H1 (cell line): ENCODE measurements at regions not wholly inside any gene's neighbourhood (a gene's known extent, or its start where the extent isn't known, plus 50 kb on each side); places are given as distances from the start of the nearest gene placed in this dataset.
A peak's percentile ranks its signal among the peaks of the same experiment; 100 is the strongest.

Experiments
- CTCF ChIA-PET: fragments of 300-600 bp; sonication (Branson Sonifier 250); formaldehyde crosslinking; loops from one replicate; lab custom pipeline; 2021; ENCODE audit not compliant: partially characterized antibody; lab: Charles Lee
- POLR2A ChIA-PET: fragments of 300-600 bp; sonication (Branson Sonifier 250); formaldehyde crosslinking; loops from one replicate; lab custom pipeline; 2021; ENCODE audit warnings: inconsistent platforms; ENCODE audit not compliant: partially characterized antibody; lab: Charles Lee
- DNase-seq, 2 experiments: peaks; one replicate each; pipeline versions ENCODE4 v3.0.0 to v3.0.0-alpha.2; 2010 to 2022; ENCODE audit warnings: low spot score in 2 of 2, low read depth in 1 of 2, mixed read lengths in 1 of 2
- FAIRE-seq: peaks from 2 replicates; lab custom pipeline; 2011; peaks lifted over from hg19 to GRCh38; lab: Jason Lieb, UNC
- H2AFZ ChIP-seq: 2 replicates; pipeline ENCODE4 v1.8.1; 2012; ENCODE audit warnings: low read length, inconsistent platforms
- H2AK5ac ChIP-seq: 2 replicates; pipeline ENCODE4 v1.6.1; 2013; ENCODE audit warnings: low read depth, low read length
- H2BK120ac ChIP-seq: replicated peaks from 2 replicates; pipeline ENCODE3; 2013; ENCODE audit warnings: low read depth, low read length, inconsistent platforms
- H2BK12ac ChIP-seq: 2 replicates; pipeline ENCODE4 v1.6.1; 2013; ENCODE audit warnings: low read depth, low read length
- H2BK15ac ChIP-seq: 2 replicates; pipeline ENCODE4 v1.6.1; 2013; ENCODE audit warnings: low read length
- H2BK20ac ChIP-seq: 2 replicates; pipeline ENCODE4 v1.6.1; 2013; ENCODE audit warnings: low read length
- H2BK5ac ChIP-seq: 2 replicates; pipeline ENCODE4 v1.6.1; 2013; ENCODE audit warnings: low read depth, low read length
- H3K14ac ChIP-seq: 2 replicates; pipeline ENCODE4 v1.6.1; 2013; ENCODE audit warnings: inconsistent platforms; ENCODE audit not compliant: insufficient read length
- H3K18ac ChIP-seq: 2 replicates; pipeline ENCODE4 v1.6.1; 2013; ENCODE audit warnings: low read length; ENCODE audit errors: extremely low read depth
- H3K23ac ChIP-seq: 2 replicates; pipeline ENCODE4 v1.6.1; 2013; ENCODE audit warnings: inconsistent platforms; ENCODE audit not compliant: insufficient read length
- H3K23me2 ChIP-seq: 2 replicates; pipeline ENCODE4 v1.6.1; 2013; ENCODE audit warnings: low read depth, low read length
- H3K27ac ChIP-seq: 2 replicates; pipeline ENCODE4 v1.6.1; 2011; ENCODE audit warnings: low read depth, low read length, inconsistent platforms
- H3K27me3 ChIP-seq, 4 experiments: replicated peaks in 1 of 4; 1 replicate in 1 of 4; 2 replicates in 3 of 4; pipeline versions ENCODE4 v1.6.1 to v1.8.1; 2011 to 2013; ENCODE audit warnings: low read length in 3 of 4, mild to moderate bottlenecking in 3 of 4, inconsistent platforms in 2 of 4, mixed read lengths in 2 of 4, moderate library complexity in 1 of 4; ENCODE audit not compliant: control insufficient read depth in 3 of 4, insufficient read depth in 3 of 4; ENCODE audit errors: extremely low read depth in 1 of 4
- H3K36me3 ChIP-seq, 4 experiments: 2 replicates each; pipeline versions ENCODE4 v1.6.1 to v1.8.1; 2011 to 2013; ENCODE audit warnings: mild to moderate bottlenecking in 4 of 4, low read length in 3 of 4, moderate library complexity in 2 of 4, control low read depth in 1 of 4, inconsistent platforms in 1 of 4; ENCODE audit not compliant: insufficient read depth in 4 of 4, control insufficient read depth in 2 of 4
- H3K4ac ChIP-seq: replicated peaks from 2 replicates; pipeline ENCODE3; 2013; ENCODE audit warnings: low read length, low read depth, mixed read lengths, inconsistent platforms; ENCODE audit not compliant: insufficient read length
- H3K4me1 ChIP-seq, 4 experiments: replicated peaks in 1 of 4; 1 replicate in 1 of 4; 2 replicates in 3 of 4; pipeline versions ENCODE4 v1.6.1 to v1.8.1; 2011 to 2013; ENCODE audit warnings: low read length in 3 of 4, inconsistent platforms in 2 of 4, mixed read lengths in 1 of 4; ENCODE audit not compliant: insufficient read depth in 4 of 4, control insufficient read depth in 3 of 4
- H3K4me2 ChIP-seq, 2 experiments: 2 replicates each; pipeline versions ENCODE4 v1.6.1 to v1.8.1; 2011 to 2013; ENCODE audit warnings: low read depth in 2 of 2, low read length in 2 of 2, control low read depth in 1 of 2, inconsistent platforms in 1 of 2, mild to moderate bottlenecking in 1 of 2; ENCODE audit not compliant: insufficient read depth in 1 of 2
- H3K4me3 ChIP-seq, 4 experiments: fragments of 200-600, 300-600 bp in 1 of 4; sonication (generic), shearing (Covaris generic), sonication (Bioruptor Twin) in 1 of 4; 2 replicates each; pipeline versions ENCODE4 v1.5.1 to v1.8.1; 2011 to 2016; ENCODE audit warnings: low read length in 4 of 4, low read depth in 3 of 4, control low read depth in 2 of 4, inconsistent platforms in 2 of 4, mild to moderate bottlenecking in 2 of 4, mixed read lengths in 1 of 4, moderate library complexity in 1 of 4; ENCODE audit not compliant: insufficient read depth in 2 of 4; ENCODE audit errors: extremely low read depth in 1 of 4
- H3K56ac ChIP-seq: replicated peaks from 2 replicates; pipeline ENCODE3; 2013; ENCODE audit warnings: low read depth, mild to moderate bottlenecking, mixed read lengths, low read length, inconsistent platforms; ENCODE audit not compliant: insufficient read length
- H3K79me1 ChIP-seq: 2 replicates; pipeline ENCODE4 v1.6.1; 2013; ENCODE audit warnings: low read depth, low read length, control low read depth
- H3K79me2 ChIP-seq, 2 experiments: 2 replicates each; pipeline versions ENCODE4 v1.6.1 to v1.8.1; 2012 to 2013; ENCODE audit warnings: low read length in 2 of 2, mild to moderate bottlenecking in 2 of 2, inconsistent platforms in 1 of 2; ENCODE audit not compliant: insufficient read depth in 2 of 2, control insufficient read depth in 1 of 2
- H3K9ac ChIP-seq, 4 experiments: replicated peaks in 1 of 4; 1 replicate in 1 of 4; 2 replicates in 3 of 4; pipeline versions ENCODE4 v1.6.1 to v1.8.1; 2011 to 2013; ENCODE audit warnings: low read depth in 3 of 4, low read length in 3 of 4, control low read depth in 2 of 4, mild to moderate bottlenecking in 2 of 4, moderate library complexity in 2 of 4, inconsistent platforms in 1 of 4; ENCODE audit errors: extremely low read depth in 1 of 4
- H3K9me3 ChIP-seq, 2 experiments: 2 replicates each; pipeline versions ENCODE4 v1.6.1 to v1.8.1; 2012 to 2013; ENCODE audit warnings: mild to moderate bottlenecking in 2 of 2, moderate library complexity in 2 of 2, control low read depth in 1 of 2, inconsistent platforms in 1 of 2, low read depth in 1 of 2, low read length in 1 of 2, mixed read lengths in 1 of 2; ENCODE audit not compliant: insufficient read depth in 2 of 2
- H4K20me1 ChIP-seq, 2 experiments: replicated peaks in 1 of 2; 2 replicates each; pipeline versions ENCODE3 to v1.8.1; 2011 to 2013; ENCODE audit warnings: inconsistent platforms in 2 of 2, low read length in 2 of 2, mild to moderate bottlenecking in 1 of 2; ENCODE audit not compliant: insufficient read depth in 2 of 2, control insufficient read depth in 1 of 2
- H4K5ac ChIP-seq: 2 replicates; pipeline ENCODE4 v1.6.1; 2013; ENCODE audit warnings: low read length, low read depth, mixed read lengths, inconsistent platforms; ENCODE audit not compliant: insufficient read length
- H4K8ac ChIP-seq: 2 replicates; pipeline ENCODE4 v1.8.0; 2013; ENCODE audit warnings: mild to moderate bottlenecking, moderate library complexity, low read length, inconsistent platforms; ENCODE audit not compliant: insufficient read depth; ENCODE audit errors: extremely low read depth
- H4K91ac ChIP-seq: replicated peaks from 2 replicates; pipeline ENCODE3; 2013; ENCODE audit warnings: low read length, mixed read lengths, inconsistent platforms; ENCODE audit not compliant: insufficient read length
- EGR1 ChIP-seq: IDR thresholded peaks from 2 replicates; pipeline ENCODE4 v1.6.1; 2011; ENCODE audit warnings: low read depth, low read length, borderline replicate concordance
- HDAC2 ChIP-seq, 2 experiments: fragments of 300-600 bp in 1 of 2; sonication (generic) in 1 of 2; IDR thresholded peaks; 2 replicates each; pipeline ENCODE4 v1.6.1; 2011 to 2012; ENCODE audit warnings: low read depth in 2 of 2, low read length in 2 of 2, mild to moderate bottlenecking in 2 of 2, moderate library complexity in 2 of 2, borderline replicate concordance in 1 of 2, inconsistent platforms in 1 of 2
- NANOG ChIP-seq: IDR thresholded peaks from 2 replicates; pipeline ENCODE4 v1.6.1; 2011; ENCODE audit warnings: low read length, low read depth, mild to moderate bottlenecking, inconsistent platforms; ENCODE audit not compliant: insufficient read depth, poor library complexity, severe bottlenecking
- RBBP5 ChIP-seq: IDR thresholded peaks from 2 replicates; pipeline ENCODE4 v1.7.1; 2012; ENCODE audit warnings: low read depth, mild to moderate bottlenecking, inconsistent platforms, low read length, moderate library complexity, borderline replicate concordance
- SIRT6 ChIP-seq: IDR thresholded peaks from one replicate; pipeline ENCODE4 v1.7.1; 2012; ENCODE audit warnings: low read length, inconsistent platforms
- SIX5 ChIP-seq: IDR thresholded peaks from 2 replicates; pipeline ENCODE4 v1.6.1; 2011; ENCODE audit warnings: mild to moderate bottlenecking, low read depth, low read length
- SP2 ChIP-seq: IDR thresholded peaks from 2 replicates; pipeline ENCODE4 v1.6.1; 2012; ENCODE audit warnings: mild to moderate bottlenecking, low read length, inconsistent platforms
- TBP ChIP-seq: IDR thresholded peaks from 2 replicates; pipeline ENCODE4 v1.6.1; 2011; ENCODE audit warnings: low read depth, low read length, improper control_type of control experiment
- YY1 ChIP-seq: IDR thresholded peaks from 2 replicates; pipeline ENCODE4 v1.6.1; 2011; ENCODE audit warnings: low read depth, mild to moderate bottlenecking, low read length
- ZNF274 ChIP-seq: IDR thresholded peaks from 2 replicates; pipeline ENCODE4 v1.7.0; 2012; ENCODE audit warnings: low read length, borderline replicate concordance; ENCODE audit errors: extremely low read depth
- WGBS, 2 experiments: shearing (Covaris generic) in 1 of 2; methylation state at CpG; one replicate each; pipeline versions ENCODE4 v1.1.6 to v1.1.7; 2013 to 2015; ENCODE audit warnings: low lambda C conversion rate in 2 of 2, mixed read lengths in 2 of 2, inconsistent platforms in 1 of 2, low coverage in 1 of 2, missing lambda C conversion rate in 1 of 2; ENCODE audit not compliant: insufficient replicate concordance in 2 of 2, insufficient coverage in 1 of 2, insufficient read length in 1 of 2; ENCODE audit errors: extremely low coverage in 1 of 2, missing lambda C conversion rate in 1 of 2; 5-methylcytosine and 5-hydroxymethylcytosine counted together
- TF ChIP-seq, protein P1 (sequence below), 3 experiments: IDR thresholded peaks; 1 replicate in 2 of 3; 2 replicates in 1 of 3; pipeline versions ENCODE4 v1.5.1 to v1.6.1; 2011; ENCODE audit warnings: low read length in 3 of 3, mild to moderate bottlenecking in 3 of 3, inconsistent platforms in 2 of 3, low read depth in 1 of 3, moderate library complexity in 1 of 3; ENCODE audit not compliant: insufficient read depth in 1 of 3; ENCODE audit errors: control extremely low read depth in 1 of 3

DNA sequence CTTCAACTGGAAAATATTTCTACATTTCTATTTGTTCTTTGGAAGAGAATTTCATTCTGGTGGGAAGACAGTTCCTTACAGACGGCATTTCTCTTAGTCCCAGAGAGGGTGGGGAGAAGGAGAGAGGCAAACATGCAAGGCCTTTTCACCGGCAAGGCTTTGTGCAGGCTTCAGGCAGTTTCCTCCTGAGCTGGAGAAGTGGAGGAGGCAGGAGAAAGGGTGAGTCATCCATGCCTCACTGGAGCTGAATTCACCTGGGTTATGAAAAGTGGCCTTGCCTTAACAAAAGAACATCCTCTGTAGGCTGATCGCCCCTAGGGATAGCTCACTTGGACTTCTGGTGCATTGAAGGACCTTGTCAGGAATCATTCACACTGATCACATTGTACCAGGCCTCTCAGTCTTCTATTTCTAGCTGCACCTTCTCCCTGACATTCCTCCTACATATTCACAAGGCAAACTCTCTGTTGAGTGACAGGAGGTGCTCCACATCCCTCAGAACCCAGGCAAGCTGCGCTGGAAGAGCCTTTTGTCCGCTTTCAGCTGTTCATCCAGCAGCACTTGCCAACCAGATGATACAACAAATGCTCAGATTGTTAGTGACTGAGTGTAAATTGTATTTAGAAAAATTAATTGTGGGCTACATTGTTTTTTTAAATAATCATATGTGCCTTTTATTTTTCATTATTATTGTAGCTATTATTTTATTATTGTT lies 796.1 kb downstream of the DCDC2C start:
- Histone ChIP-seq H3K4me1 (no peaks in the 10 kb centered on the region), H4K20me1 (no peaks in the 10 kb centered on the region), H4K5ac (no peak overlapping the region), H3K4me2 (no peak overlapping the region), H3K14ac (no peak overlapping the region), H3K79me2 (no peaks in the 10 kb centered on the region), H3K79me1 (no peaks in the 10 kb centered on the region), H3K4me3 (no peak overlapping the region), H3K23ac (no peak overlapping the region), H2AK5ac (no peak overlapping the region), H2BK12ac (no peak overlapping the region), H3K27me3 (no peaks in the 10 kb centered on the region), H2BK15ac (no peak overlapping the region), H3K4ac (no peak overlapping the region), H2AFZ (peak overlapping the region; percentile 71; the same call in 1 of the 2 replicates), H3K18ac (no peak overlapping the region), H3K9ac (no peak overlapping the region), H3K9me3 (no peaks in the 10 kb centered on the region), H3K36me3 (no peaks in the 10 kb centered on the region), H2BK5ac (no peak overlapping the region), H2BK120ac (no peak overlapping the region), H4K8ac (no peak overlapping the region), H4K91ac (no peak overlapping the region), H3K23me2 (no peaks in the 10 kb centered on the region), H2BK20ac (no peak overlapping the region), H3K56ac (no peak overlapping the region), H3K27ac (no peak overlapping the region)
- DNase-seq: peak in 1 of 2 experiments; percentile 19
- CTCF ChIA-PET: no interaction called here
- WGBS, 2 experiments: 98% methylated on average over 5 of the region's 5 CpGs; no CpG with 5 or more reads in 1 of the 2 experiments
- POLR2A ChIA-PET: no interaction called here
- no peak for FAIRE-seq
- TF ChIP-seq, protein P1, sequence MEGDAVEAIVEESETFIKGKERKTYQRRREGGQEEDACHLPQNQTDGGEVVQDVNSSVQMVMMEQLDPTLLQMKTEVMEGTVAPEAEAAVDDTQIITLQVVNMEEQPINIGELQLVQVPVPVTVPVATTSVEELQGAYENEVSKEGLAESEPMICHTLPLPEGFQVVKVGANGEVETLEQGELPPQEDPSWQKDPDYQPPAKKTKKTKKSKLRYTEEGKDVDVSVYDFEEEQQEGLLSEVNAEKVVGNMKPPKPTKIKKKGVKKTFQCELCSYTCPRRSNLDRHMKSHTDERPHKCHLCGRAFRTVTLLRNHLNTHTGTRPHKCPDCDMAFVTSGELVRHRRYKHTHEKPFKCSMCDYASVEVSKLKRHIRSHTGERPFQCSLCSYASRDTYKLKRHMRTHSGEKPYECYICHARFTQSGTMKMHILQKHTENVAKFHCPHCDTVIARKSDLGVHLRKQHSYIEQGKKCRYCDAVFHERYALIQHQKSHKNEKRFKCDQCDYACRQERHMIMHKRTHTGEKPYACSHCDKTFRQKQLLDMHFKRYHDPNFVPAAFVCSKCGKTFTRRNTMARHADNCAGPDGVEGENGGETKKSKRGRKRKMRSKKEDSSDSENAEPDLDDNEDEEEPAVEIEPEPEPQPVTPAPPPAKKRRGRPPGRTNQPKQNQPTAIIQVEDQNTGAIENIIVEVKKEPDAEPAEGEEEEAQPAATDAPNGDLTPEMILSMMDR (IDR thresholded peaks at IDR 0.05; ENCODE audit: control extremely low read depth in 1 of 3, insufficient read depth in 1 of 3, low read depth in 1 of 3, low read length in 3 of 3): no peak
- TF ChIP-seq HDAC2 (IDR thresholded peaks at IDR 0.05; ENCODE audit: borderline replicate concordance in 1 of 2, low read depth in 2 of 2, low read length in 2 of 2): no peak
- TF ChIP-seq TBP: no peak
- TF ChIP-seq SIX5: no peak
- no peak for TF ChIP-seq RBBP5
- TF ChIP-seq EGR1: no peak
- no peak for TF ChIP-seq SP2
- no peak for TF ChIP-seq YY1
- no peak for TF ChIP-seq NANOG
- no peak for TF ChIP-seq SIRT6
- TF ChIP-seq ZNF274: no peak
